HG03558 (cell line): ENCODE measurements at regions not wholly inside any gene's neighbourhood (a gene's known extent, or its start where the extent isn't known, plus 50 kb on each side); places are given as distances from the start of the nearest gene placed in this dataset.

ENCODE experiments used
- ATAC-seq: cut with Tn5 transposase; IDR thresholded peaks from one replicate; pipeline ENCODE4 v1.9.1; 2021; ENCODE audit warnings: moderate number of reproducible peaks; ENCODE audit not compliant: unreplicated experiment; ENCODE audit errors: extremely low read depth

DNA sequence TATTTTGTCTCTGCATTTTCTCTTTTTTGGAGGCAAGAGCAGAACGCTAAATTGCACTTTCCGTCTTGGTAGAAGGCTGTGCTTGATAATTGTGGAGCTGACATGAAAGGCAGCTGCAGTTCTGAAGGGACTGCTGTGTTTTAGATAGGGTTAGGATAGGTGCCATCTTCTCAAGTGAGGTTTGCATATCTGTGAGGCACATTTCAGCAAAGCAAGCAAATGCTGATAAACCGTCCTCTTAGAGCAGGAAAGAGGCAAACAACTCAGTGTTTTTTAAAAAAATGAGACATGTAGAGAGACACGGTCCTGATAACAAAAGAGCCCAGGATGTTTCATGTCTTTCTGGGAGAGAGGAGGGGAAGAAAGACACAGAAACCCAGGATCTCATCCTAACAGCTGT, 217.7 kb downstream of the SOCS6 start:
- no peak for ATAC-seq

- ATAC-seq, result no peak
Measured at GRCh38 chr18:70503060-70503459, 214.2 kb downstream of the SOCS6 start.

- no peak for ATAC-seq
Measured at GRCh38 chr18:70501358-70501757, 212.5 kb downstream of the SOCS6 start.

DNA sequence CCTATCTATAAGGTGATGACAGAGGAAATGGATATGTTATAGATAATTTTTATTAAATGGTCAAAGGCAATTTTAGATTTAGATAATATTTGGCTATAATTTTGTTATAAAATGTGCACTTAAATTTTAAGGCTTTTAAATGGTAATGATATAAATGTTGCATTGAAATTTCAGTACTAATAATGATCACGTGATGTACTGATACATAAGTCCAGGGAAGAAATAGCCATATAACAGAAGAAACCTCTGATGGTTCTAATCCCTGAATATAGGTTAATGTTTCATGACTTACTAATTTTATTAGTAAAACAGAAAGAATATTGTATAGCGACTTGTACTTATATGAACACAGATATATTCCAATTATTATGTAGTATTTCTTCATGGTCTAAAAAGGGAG, 211.9 kb downstream of the SOCS6 start:
- ATAC-seq, result no peak

DNA sequence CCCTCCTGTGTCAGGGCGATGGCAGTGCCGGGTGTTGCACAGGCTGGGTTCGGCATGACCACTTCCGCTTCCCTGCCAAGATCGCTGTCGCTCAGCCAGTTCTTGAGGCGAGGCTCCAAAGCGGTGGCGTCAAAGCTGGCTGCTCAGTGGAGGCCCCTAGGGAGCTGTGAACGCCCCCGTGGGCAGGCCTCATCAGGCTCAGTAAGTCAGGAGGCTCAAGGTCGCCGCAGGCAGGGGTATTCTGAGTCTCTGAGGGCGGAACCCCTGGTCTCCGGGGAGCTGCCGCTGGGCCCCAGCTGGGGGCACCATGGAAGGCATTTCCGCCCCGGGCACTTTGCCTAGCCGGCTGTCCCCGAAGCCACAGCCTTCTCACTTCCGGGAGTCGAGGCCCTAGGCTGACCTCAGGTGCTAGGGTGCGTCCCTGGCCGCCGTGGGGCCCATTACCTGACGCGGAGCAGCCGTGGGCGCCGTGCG, 210.4 kb downstream of the SOCS6 start:
- ATAC-seq, result no peak

GRCh38 chr18:70496353-70497294, 207.8 kb downstream of the SOCS6 start:
- no peak for ATAC-seq

DNA sequence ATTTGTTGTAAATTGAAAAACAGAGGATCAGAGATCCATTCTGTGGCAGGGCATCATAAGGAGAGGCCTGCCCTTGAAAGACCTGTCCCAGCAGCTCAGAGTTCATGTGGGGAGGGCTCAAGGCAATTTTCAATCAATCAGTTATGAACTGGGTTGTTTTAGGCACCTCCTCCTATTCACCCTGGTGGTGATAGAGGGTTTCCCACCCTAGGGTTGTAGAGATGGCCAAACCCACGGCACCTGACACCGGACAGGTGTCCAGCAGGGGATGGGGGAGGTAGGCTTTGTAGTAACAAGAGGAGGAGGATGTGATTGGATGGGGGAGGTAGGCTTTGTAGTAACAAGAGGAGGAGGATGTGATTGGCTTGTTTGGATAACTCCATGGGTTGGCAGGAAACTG, 205.7 kb downstream of the SOCS6 start:
- ATAC-seq, result no peak

GRCh38 chr18:70493461-70493860, 204.6 kb downstream of the SOCS6 start:
- ATAC-seq, result no peak

DNA sequence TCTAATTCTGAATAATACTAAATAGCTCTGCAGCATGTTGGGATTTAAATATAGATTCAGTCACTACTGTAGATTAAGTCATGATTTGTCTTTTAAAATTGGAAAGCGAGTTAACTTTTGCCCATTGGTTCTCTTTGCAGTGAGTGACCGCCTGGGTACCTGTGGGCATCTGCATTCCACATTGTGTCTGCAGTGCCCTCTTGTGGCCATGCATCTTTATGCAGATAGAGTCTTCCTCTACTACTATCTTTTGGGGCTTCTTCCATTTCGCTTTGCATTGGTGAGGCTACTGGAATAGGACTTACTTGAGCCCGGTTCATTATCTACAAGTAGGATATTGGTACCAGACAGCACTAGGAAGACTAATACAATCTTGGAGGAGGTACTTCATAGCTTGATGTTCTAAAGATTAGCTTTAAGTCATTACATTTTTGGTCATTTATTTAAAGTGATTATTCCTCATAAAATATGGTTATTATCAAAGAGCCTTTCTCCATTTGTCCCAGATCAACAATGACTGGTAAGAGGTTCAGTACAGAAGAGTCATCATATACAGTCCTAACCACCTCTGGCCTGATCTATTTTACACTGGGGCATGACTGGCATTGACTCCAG, 203.0 kb downstream of the SOCS6 start:
- peak; percentile 71 for ATAC-seq

GRCh38 chr18:70489986-70490933, 201.4 kb downstream of the SOCS6 start:
- ATAC-seq, result no peak

- no peak for ATAC-seq
Measured at GRCh38 chr18:70489571-70489970, 200.7 kb downstream of the SOCS6 start.

DNA sequence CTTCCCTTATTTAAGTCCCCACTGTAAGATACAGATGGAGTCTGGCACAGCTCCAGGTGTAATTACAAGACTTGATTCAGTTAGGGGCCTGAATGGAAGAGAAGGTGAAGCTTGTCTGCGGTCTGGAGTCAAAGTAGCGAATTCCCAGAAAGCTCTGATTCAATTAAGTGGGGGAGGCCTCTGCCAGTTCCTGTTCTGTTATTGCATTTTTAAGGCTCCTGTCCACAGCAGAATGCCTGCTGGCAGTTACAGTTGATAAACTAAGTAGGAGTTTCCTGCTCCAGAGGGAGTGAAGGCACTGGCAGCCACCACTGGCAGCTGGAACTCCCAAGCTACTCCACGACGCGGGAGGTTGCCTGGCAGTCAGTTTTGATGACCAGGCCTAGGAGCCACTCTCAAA, 181.1 kb downstream of the SOCS6 start:
- ATAC-seq, result no peak

- ATAC-seq, result no peak
Measured at GRCh38 chr18:70468861-70469547, 180.2 kb downstream of the SOCS6 start.

DNA sequence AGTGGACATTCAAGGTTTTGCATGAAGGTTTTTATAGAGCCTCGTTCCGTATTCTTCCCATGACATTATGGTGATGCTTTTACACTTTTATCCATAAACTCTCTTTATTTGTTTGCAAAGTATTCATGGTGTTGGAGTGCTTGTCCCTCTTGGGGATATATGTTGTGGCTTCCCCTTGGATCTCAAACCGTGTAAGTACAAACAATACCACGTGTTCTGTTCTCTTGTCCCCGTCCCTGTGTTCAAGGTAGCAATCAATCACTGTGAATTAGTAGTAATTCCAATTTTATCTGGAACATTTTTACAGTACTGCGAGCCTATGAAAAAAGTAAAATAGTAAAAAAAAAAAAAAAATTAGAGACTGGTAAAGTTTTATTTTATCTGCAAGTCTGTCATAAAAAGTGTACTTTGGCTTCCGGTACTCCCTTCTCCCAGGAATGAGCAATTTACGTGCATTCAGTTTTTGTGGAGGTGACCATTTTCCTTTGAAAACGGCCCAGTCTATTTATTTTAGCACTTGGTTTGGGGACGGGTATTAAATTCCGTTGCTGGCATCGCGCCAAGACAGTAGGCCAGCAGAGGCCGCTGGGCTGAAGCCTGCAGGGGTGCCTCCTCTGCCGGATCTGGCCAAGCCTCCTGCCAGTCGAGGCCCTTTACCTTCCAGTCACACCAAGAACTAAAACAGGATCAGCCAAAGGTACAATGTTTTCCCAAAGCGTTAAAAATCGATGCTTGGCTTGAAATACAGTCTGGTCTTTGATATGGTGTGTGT, 175.7 kb downstream of the SOCS6 start:
- no peak for ATAC-seq

DNA sequence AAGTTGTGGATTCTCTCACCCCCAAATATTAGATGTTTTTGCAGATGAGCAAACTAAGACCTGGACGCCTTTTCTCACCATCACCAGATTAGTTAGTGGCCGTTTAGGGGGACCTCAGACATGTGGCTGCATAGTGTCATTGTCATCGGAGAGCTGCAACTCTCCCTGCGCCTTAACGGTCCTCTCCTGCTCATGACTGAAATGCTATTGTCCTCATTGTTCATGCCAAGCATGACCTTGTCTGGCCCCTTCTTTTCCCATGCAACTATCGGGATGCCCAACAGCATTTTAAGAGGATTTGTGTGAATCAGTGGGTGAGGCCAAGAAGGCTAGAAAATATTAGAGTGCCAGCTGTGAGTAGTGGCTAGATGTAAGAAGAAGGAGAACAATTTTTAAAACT, 174.2 kb downstream of the SOCS6 start:
- ATAC-seq, result no peak

DNA sequence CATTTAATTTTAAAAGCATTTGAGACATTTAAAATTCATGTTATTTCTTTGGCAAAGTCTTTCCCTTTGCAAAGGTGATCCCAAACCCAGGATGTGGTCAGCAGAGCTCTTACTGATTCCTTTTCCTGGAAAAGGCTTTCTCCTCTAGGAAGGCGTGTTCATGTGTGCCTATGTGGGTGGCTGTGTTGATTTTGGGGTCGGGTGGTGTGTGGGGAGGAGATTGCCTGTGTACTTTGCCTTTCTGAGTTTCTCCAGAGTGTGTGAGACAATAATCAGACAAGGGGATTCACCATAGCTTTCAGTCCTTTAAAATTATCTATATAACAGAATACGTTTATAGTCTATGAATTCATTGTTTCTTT, 173.2 kb downstream of the SOCS6 start:
- ATAC-seq, result no peak

- ATAC-seq, result no peak
Measured at GRCh38 chr18:70461323-70462077, 172.7 kb downstream of the SOCS6 start.

- no peak for ATAC-seq
Measured at GRCh38 chr18:70459731-70460130, 170.9 kb downstream of the SOCS6 start.

DNA sequence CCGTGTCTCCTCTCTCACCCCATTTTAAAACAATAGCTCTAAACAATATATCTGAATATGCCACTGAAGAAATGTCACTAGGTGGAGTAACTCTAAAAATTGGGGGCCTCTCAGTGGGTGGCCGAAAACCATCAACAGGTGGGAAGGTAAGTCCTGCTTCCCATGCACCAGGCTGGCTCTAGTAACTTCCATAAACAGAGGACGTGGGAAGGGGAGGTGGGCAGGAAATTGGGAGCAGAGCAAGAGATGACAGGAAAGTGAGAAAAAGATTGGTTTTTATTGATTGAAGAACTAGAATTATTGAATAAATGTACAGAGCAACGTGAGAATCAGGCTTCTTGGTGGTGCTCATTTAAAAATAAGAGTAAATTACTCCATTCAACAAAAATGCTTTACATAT, 170.4 kb downstream of the SOCS6 start:
- no peak for ATAC-seq
